GM06990 (cell line): ENCODE measurements at regions not wholly inside any gene's neighbourhood (a gene's known extent, or its start where the extent isn't known, plus 50 kb on each side); places are given as distances from the start of the nearest gene placed in this dataset.

Experiments
- DNase-seq: peaks from one replicate; pipeline ENCODE4 v3.0.0-alpha.2; 2011; ENCODE audit not compliant: insufficient read length; ENCODE audit errors: extremely low read depth
- H3K27me3 ChIP-seq: replicated peaks from 2 replicates; pipeline ENCODE4 v1.6.0; 2011; ENCODE audit warnings: low read length; ENCODE audit not compliant: control insufficient read depth, insufficient read depth
- H3K36me3 ChIP-seq: 2 replicates; pipeline ENCODE4 v1.5.1; 2011; ENCODE audit warnings: low read length; ENCODE audit not compliant: control insufficient read depth, insufficient read depth
- H3K4me3 ChIP-seq: replicated peaks from 2 replicates; pipeline ENCODE4 v1.5.1; 2011; ENCODE audit warnings: low read depth, mild to moderate bottlenecking, control low read depth, low read length
- TF ChIP-seq, protein P1 (sequence below): IDR thresholded peaks from 2 replicates; pipeline ENCODE4 v1.5.1; 2011; ENCODE audit warnings: low read length, control low read depth, mild to moderate bottlenecking, inconsistent platforms; ENCODE audit not compliant: insufficient read depth, poor library complexity, severe bottlenecking

DNA sequence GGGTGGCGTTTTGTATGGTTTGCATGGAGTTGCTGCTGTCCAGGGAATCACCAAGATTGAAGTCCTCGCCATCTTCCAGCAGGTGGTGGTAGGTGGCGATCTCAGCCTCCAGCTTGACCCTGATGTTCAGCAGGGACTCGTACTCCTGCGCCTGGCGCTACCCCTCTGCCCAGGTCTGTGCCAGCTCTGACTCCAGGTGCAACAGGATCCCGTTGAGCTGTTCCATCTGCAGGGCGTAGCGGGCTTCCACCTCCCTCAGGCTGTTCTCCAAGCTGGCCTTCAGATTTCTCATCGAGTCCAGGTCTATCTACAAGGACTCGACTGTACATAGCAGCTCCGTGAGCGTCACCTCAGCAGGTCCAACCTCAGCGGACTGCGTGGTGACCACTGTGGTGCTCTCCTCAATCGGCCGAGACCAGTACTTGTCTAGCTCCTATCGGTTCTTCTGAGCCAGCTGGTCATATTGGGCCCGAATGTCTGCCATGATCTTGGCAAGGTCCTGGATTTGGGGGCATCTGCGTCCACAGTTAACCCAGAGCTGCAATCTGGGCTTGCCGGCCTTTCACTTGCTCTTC is 1584.8 kb upstream of the ACO1 start:
- DNase-seq = no peak
- Histone ChIP-seq H3K27me3 (no peaks in the 10 kb centered on the region), H3K36me3 (no peaks in the 10 kb centered on the region), H3K4me3 (no peak overlapping the region)
- TF ChIP-seq, protein P1, sequence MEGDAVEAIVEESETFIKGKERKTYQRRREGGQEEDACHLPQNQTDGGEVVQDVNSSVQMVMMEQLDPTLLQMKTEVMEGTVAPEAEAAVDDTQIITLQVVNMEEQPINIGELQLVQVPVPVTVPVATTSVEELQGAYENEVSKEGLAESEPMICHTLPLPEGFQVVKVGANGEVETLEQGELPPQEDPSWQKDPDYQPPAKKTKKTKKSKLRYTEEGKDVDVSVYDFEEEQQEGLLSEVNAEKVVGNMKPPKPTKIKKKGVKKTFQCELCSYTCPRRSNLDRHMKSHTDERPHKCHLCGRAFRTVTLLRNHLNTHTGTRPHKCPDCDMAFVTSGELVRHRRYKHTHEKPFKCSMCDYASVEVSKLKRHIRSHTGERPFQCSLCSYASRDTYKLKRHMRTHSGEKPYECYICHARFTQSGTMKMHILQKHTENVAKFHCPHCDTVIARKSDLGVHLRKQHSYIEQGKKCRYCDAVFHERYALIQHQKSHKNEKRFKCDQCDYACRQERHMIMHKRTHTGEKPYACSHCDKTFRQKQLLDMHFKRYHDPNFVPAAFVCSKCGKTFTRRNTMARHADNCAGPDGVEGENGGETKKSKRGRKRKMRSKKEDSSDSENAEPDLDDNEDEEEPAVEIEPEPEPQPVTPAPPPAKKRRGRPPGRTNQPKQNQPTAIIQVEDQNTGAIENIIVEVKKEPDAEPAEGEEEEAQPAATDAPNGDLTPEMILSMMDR = no peak

DNA sequence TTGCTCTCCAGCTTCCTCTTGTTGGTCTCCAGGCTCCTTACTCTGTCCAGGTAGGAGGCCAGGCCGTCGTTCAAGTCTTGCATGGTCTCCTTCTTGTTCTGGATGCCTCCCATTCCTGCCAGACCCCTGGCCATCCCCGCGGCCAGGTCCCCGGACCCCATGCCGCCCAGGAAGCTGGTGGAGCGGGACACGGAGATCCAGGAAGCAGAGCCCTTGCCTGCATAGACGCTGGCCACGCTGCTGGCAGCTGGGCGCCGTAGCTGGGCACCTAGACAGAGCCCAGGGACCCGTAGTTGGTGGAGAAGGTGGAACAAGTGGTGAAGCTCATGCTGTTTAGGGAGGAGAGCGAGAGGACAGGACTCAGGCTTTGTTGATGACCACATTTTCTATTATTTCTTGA is 1584.0 kb upstream of the ACO1 start:
- no peaks in the 10 kb centered on the region for H3K27me3 ChIP-seq
- no peaks in the 10 kb centered on the region for H3K36me3 ChIP-seq
- TF ChIP-seq, protein P1 = no peak
- H3K4me3 ChIP-seq = no peak overlapping the region
- DNase-seq = no peak

DNA sequence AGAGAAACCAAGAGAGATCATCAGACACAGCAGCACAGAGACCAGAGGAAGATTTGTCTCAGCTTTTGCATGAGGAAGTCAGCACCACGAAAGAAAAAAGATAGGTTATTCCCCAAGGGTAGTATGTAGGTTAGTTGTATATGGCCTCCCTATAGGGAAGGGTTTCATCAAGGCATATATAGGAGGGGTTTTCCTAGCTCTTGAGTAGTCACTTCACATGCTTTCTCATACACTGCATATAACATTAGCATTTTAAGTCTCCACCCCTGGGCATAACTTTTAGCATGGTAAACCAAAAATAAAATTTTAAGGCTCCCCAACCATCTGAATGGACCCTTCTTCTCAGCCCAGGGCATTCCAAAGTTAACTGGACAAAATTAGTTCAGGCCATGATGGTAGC is 1571.6 kb upstream of the ACO1 start:
- no peak overlapping the region for H3K4me3 ChIP-seq
- TF ChIP-seq, protein P1 = no peak
- H3K27me3 ChIP-seq = no peaks in the 10 kb centered on the region
- no peaks in the 10 kb centered on the region for H3K36me3 ChIP-seq
- no peak for DNase-seq

DNA sequence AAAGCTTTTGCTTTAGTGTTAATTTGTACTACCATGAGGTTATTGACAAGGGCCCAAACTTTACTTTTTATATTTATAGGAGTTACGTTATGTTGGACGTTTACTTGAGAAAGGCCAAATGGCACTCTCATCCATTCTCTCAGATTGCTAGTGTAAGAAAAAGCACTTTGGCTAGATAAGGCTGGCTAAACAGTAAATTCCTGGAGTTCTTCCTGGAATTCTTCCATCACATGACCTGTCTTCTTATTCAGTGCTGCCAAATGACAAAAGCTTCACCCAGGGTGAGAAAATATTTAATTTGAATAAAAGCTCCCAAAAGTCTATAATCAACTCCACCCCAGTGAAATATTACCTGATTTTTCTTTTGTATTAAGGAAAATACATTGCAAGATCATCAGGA is 1568.9 kb upstream of the ACO1 start:
- no peak for DNase-seq
- Histone ChIP-seq H3K27me3 (no peaks in the 10 kb centered on the region), H3K4me3 (no peak overlapping the region), H3K36me3 (no peaks in the 10 kb centered on the region)
- TF ChIP-seq, protein P1 = no peak

DNA sequence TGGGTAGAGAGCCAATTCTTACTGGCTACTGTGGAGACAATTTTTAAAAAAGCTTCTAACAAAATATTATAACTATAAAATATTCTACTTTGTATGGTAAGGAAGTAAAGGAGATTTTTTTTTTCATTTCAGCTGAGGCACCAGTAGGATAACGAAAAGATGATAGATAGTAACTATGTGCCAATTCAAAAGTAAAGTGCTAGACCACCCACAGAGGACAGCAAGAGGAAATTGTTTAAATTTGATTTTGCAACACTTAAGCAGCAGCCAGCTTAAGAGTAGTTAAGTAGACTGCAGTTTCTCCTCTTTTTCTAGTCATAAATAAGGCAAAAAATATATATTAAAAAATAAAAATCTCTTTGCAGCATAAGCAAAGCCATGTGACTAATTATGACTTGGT is 1539.3 kb upstream of the ACO1 start:
- Histone ChIP-seq H3K4me3 (no peak overlapping the region), H3K27me3 (no peaks in the 10 kb centered on the region), H3K36me3 (no peaks in the 10 kb centered on the region)
- TF ChIP-seq, protein P1 = no peak
- DNase-seq = no peak

DNA sequence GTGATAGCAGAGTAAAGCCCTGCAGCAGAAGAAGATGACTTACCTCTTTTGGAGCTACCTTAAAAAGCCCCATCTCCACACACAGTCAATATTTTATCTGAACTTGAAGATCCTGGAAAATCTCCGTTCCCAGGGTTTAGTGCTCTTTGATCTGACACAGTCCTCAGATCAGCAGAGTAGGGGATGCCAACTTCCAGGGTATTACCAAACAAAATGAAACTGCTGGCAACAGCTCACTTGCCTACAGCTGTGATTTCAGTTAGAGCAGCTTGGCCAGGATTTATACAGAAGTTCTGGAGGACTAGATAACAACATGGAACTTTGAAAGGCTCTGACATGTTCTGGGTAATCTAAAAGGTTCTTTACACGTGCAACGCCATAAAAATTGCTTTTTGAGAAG is 1537.8 kb upstream of the ACO1 start:
- DNase-seq = no peak
- H3K4me3 ChIP-seq = no peak overlapping the region
- TF ChIP-seq, protein P1 = no peak
- no peaks in the 10 kb centered on the region for H3K27me3 ChIP-seq
- no peaks in the 10 kb centered on the region for H3K36me3 ChIP-seq
